ENCODE measurements at regions not wholly inside any gene's neighbourhood (a gene's known extent, or its start where the extent isn't known, plus 50 kb on each side); places are given as distances from the start of the nearest gene placed in this dataset.

GRCh38 chr2:198309081-198309480 lies 504.7 kb downstream of the PLCL1 start:
- H3K4me1 Mint-ChIP-seq: no peaks in the 10 kb centered on the region
- peaks cover 5 to 12% (median 7%) of the 10 kb centered on the region in 3 donors for H3K27me3 Mint-ChIP-seq (ENCODE audit: low read depth in 3 of 3)
- no peak overlapping the region for H3K27ac Mint-ChIP-seq
- DNase-seq: no peak
- no peaks in the 10 kb centered on the region for H3K9me3 Mint-ChIP-seq
- H3K4me3 Mint-ChIP-seq: no peak overlapping the region
- no peaks in the 10 kb centered on the region for H3K36me3 Mint-ChIP-seq

- Mint-ChIP-seq H3K27me3 (ENCODE audit: low read depth in 3 of 3) (peaks cover 5 to 11% (median 5%) of the 10 kb centered on the region in 3 donors), H3K9me3 (no peaks in the 10 kb centered on the region), H3K27ac (no peak overlapping the region), H3K36me3 (no peaks in the 10 kb centered on the region), H3K4me1 (no peaks in the 10 kb centered on the region), H3K4me3 (no peak overlapping the region)
- DNase-seq: no peak
Measured at GRCh38 chr2:198308368-198308767, 504.0 kb downstream of the PLCL1 start.

- Mint-ChIP-seq H3K4me3 (no peak overlapping the region), H3K9me3 (no peaks in the 10 kb centered on the region), H3K36me3 (no peaks in the 10 kb centered on the region), H3K4me1 (no peaks in the 10 kb centered on the region), H3K27ac (no peak overlapping the region), H3K27me3 (ENCODE audit: low read depth in 3 of 3) (peaks cover 3 to 5% (median 5%) of the 10 kb centered on the region in 3 donors)
- DNase-seq: no peak
Measured at GRCh38 chr2:198307093-198307492, 502.7 kb downstream of the PLCL1 start.

GRCh38 chr2:198304859-198305258 lies 500.5 kb downstream of the PLCL1 start:
- DNase-seq: no peak
- no peak overlapping the region for H3K27ac Mint-ChIP-seq
- H3K4me3 Mint-ChIP-seq: no peak overlapping the region
- H3K9me3 Mint-ChIP-seq: no peaks in the 10 kb centered on the region
- peaks cover 5 to 12% (median 6%) of the 10 kb centered on the region in 3 donors for H3K27me3 Mint-ChIP-seq (ENCODE audit: low read depth in 3 of 3)
- H3K36me3 Mint-ChIP-seq: no peaks in the 10 kb centered on the region
- H3K4me1 Mint-ChIP-seq: no peaks in the 10 kb centered on the region

- no peak overlapping the region for H3K4me3 Mint-ChIP-seq
- no peaks in the 10 kb centered on the region for H3K36me3 Mint-ChIP-seq
- no peak overlapping the region for H3K27ac Mint-ChIP-seq
- no peaks in the 10 kb centered on the region for H3K9me3 Mint-ChIP-seq
- no peaks in the 10 kb centered on the region for H3K4me1 Mint-ChIP-seq
- H3K27me3 Mint-ChIP-seq (ENCODE audit: low read depth in 3 of 3): peaks cover 3 to 12% (median 8%) of the 10 kb centered on the region in 3 donors
- no peak for DNase-seq
Measured at GRCh38 chr2:198297350-198297749, 493.0 kb downstream of the PLCL1 start.

GRCh38 chr2:198296665-198297308 lies 492.4 kb downstream of the PLCL1 start:
- peak; percentile 19 to 37 (median 31) for DNase-seq
- H3K4me3 Mint-ChIP-seq: no peak overlapping the region
- H3K27ac Mint-ChIP-seq: no peak overlapping the region
- H3K27me3 Mint-ChIP-seq (ENCODE audit: low read depth in 3 of 3): peaks cover 3 to 15% (median 6%) of the 10 kb centered on the region in 3 donors
- no peaks in the 10 kb centered on the region for H3K36me3 Mint-ChIP-seq
- no peaks in the 10 kb centered on the region for H3K9me3 Mint-ChIP-seq
- H3K4me1 Mint-ChIP-seq: no peaks in the 10 kb centered on the region

- H3K27ac Mint-ChIP-seq: no peak overlapping the region
- no peaks in the 10 kb centered on the region for H3K9me3 Mint-ChIP-seq
- DNase-seq: no peak
- H3K4me1 Mint-ChIP-seq: no peaks in the 10 kb centered on the region
- peaks cover 0 to 11% (median 5%) of the 10 kb centered on the region in 3 donors for H3K27me3 Mint-ChIP-seq (ENCODE audit: low read depth in 3 of 3)
- no peak overlapping the region for H3K4me3 Mint-ChIP-seq
- no peaks in the 10 kb centered on the region for H3K36me3 Mint-ChIP-seq
Measured at GRCh38 chr2:198293281-198293680, 488.9 kb downstream of the PLCL1 start.

- H3K4me3 Mint-ChIP-seq: no peak overlapping the region
- H3K36me3 Mint-ChIP-seq: no peaks in the 10 kb centered on the region
- peaks cover 2 to 3% (median 3%) of the 10 kb centered on the region in 3 donors for H3K27me3 Mint-ChIP-seq (ENCODE audit: low read depth in 3 of 3)
- H3K9me3 Mint-ChIP-seq: no peaks in the 10 kb centered on the region
- no peak for DNase-seq
- no peaks in the 10 kb centered on the region for H3K4me1 Mint-ChIP-seq
- no peak overlapping the region for H3K27ac Mint-ChIP-seq
Measured at GRCh38 chr2:198289811-198290210, 485.4 kb downstream of the PLCL1 start.

GRCh38 chr2:198287706-198288105 lies 483.3 kb downstream of the PLCL1 start:
- Mint-ChIP-seq H3K4me3 (no peak overlapping the region), H3K27me3 (ENCODE audit: low read depth in 3 of 3) (peaks cover 2 to 3% (median 3%) of the 10 kb centered on the region in 3 donors), H3K27ac (no peak overlapping the region), H3K9me3 (peaks cover 0 to 2% (median 0%) of the 10 kb centered on the region in 6 donors), H3K36me3 (no peaks in the 10 kb centered on the region), H3K4me1 (no peaks in the 10 kb centered on the region)
- no peak for DNase-seq

- peaks cover 2 to 3% (median 3%) of the 10 kb centered on the region in 3 donors for H3K27me3 Mint-ChIP-seq (ENCODE audit: low read depth in 3 of 3)
- no peaks in the 10 kb centered on the region for H3K4me1 Mint-ChIP-seq
- H3K27ac Mint-ChIP-seq: no peak overlapping the region
- H3K36me3 Mint-ChIP-seq: no peaks in the 10 kb centered on the region
- H3K9me3 Mint-ChIP-seq: peaks cover 0 to 2% (median 0%) of the 10 kb centered on the region in 6 donors
- DNase-seq: no peak
- H3K4me3 Mint-ChIP-seq: no peak overlapping the region
Measured at GRCh38 chr2:198285216-198285615, 480.8 kb downstream of the PLCL1 start.

- peaks cover 0 to 3% (median 3%) of the 10 kb centered on the region in 3 donors for H3K27me3 Mint-ChIP-seq (ENCODE audit: low read depth in 3 of 3)
- H3K4me3 Mint-ChIP-seq: no peak overlapping the region
Measured at GRCh38 chr2:198283146-198283545, 478.8 kb downstream of the PLCL1 start.

GRCh38 chr2:198282061-198282460 lies 477.7 kb downstream of the PLCL1 start:
- Mint-ChIP-seq H3K4me1 (no peaks in the 10 kb centered on the region), H3K27ac (no peak overlapping the region), H3K36me3 (no peaks in the 10 kb centered on the region), H3K27me3 (ENCODE audit: low read depth in 3 of 3) (peaks cover 0 to 3% (median 3%) of the 10 kb centered on the region in 3 donors), H3K4me3 (no peak overlapping the region), H3K9me3 (peaks cover 0 to 2% (median 0%) of the 10 kb centered on the region in 6 donors)
- DNase-seq: no peak

More at GRCh38 chr2:198283146-198283545, 478.8 kb downstream of the PLCL1 start:
- Mint-ChIP-seq H3K9me3 (peaks cover 0 to 2% (median 0%) of the 10 kb centered on the region in 6 donors), H3K36me3 (no peaks in the 10 kb centered on the region), H3K4me1 (no peaks in the 10 kb centered on the region), H3K27ac (no peak overlapping the region)
- no peak for DNase-seq

- no peaks in the 10 kb centered on the region for H3K36me3 Mint-ChIP-seq
- no peak for DNase-seq
- no peak overlapping the region for H3K4me3 Mint-ChIP-seq
- peaks cover 0 to 2% (median 0%) of the 10 kb centered on the region in 6 donors for H3K9me3 Mint-ChIP-seq
- no peak overlapping the region for H3K27ac Mint-ChIP-seq
- H3K27me3 Mint-ChIP-seq (ENCODE audit: low read depth in 3 of 3): peaks cover 0 to 3% (median 0%) of the 10 kb centered on the region in 3 donors
- no peaks in the 10 kb centered on the region for H3K4me1 Mint-ChIP-seq
Measured at GRCh38 chr2:198280145-198280544, 475.8 kb downstream of the PLCL1 start.

- Mint-ChIP-seq H3K36me3 (no peaks in the 10 kb centered on the region), H3K4me1 (no peaks in the 10 kb centered on the region), H3K27me3 (ENCODE audit: low read depth in 3 of 3) (peaks cover 0 to 3% (median 0%) of the 10 kb centered on the region in 3 donors), H3K4me3 (no peak overlapping the region), H3K27ac (no peak overlapping the region), H3K9me3 (peaks cover 0 to 2% (median 0%) of the 10 kb centered on the region in 6 donors)
- no peak for DNase-seq
Measured at GRCh38 chr2:198279026-198279425, 474.6 kb downstream of the PLCL1 start.

GRCh38 chr2:198277181-198277580 lies 472.8 kb downstream of the PLCL1 start:
- no peaks in the 10 kb centered on the region for H3K9me3 Mint-ChIP-seq
- peaks cover 0 to 3% (median 1%) of the 10 kb centered on the region in 3 donors for H3K27me3 Mint-ChIP-seq (ENCODE audit: low read depth in 3 of 3)
- no peak overlapping the region for H3K4me3 Mint-ChIP-seq
- H3K36me3 Mint-ChIP-seq: no peaks in the 10 kb centered on the region
- DNase-seq: no peak
- H3K4me1 Mint-ChIP-seq: no peaks in the 10 kb centered on the region
- no peak overlapping the region for H3K27ac Mint-ChIP-seq

Data from immature natural killer cell (primary cell).